Naive thymus-derived CD4-positive, alpha-beta T cell (primary cell): ENCODE measurements at regions not wholly inside any gene's neighbourhood (a gene's known extent, or its start where the extent isn't known, plus 50 kb on each side); places are given as distances from the start of the nearest gene placed in this dataset.
A peak's percentile ranks its signal among the peaks of the same experiment; 100 is the strongest.

ENCODE experiments used
- ATAC-seq: fragments of 150-1000 bp; cut with Tn5 transposase; 2 replicates; pipeline ENCODE4 v1.10.0; 2021; ENCODE audit warnings: mild to moderate bottlenecking, moderate library complexity
- CTCF ChIA-PET: fragments of 350-600 bp; sonication (Branson Sonifier 250); formaldehyde crosslinking; loops from one replicate; lab custom pipeline; 2021; ENCODE audit warnings: antibody characterized with exemption; lab: Charles Lee
- POLR2A ChIA-PET: fragments of 350-600 bp; sonication (Branson Sonifier 250); formaldehyde crosslinking; loops from one replicate; lab custom pipeline; 2021; ENCODE audit warnings: antibody characterized with exemption, inconsistent platforms; lab: Charles Lee
- DNase-seq, 9 donors: peaks; one replicate each; pipeline versions ENCODE4 v3.0.0 to v3.0.0-alpha.2; 2020 to 2022; ENCODE audit warnings: mixed read lengths in 1 of 9
- H3K27ac ChIP-seq: one replicate; pipeline ENCODE4 v1.7.0; 2013; ENCODE audit warnings: mild to moderate bottlenecking, low read depth, low read length, moderate library complexity
- H3K27me3 ChIP-seq, 2 donors: one replicate each; pipeline ENCODE4 v1.7.0; 2013; ENCODE audit warnings: low read length in 2 of 2, mild to moderate bottlenecking in 2 of 2, moderate library complexity in 2 of 2; ENCODE audit not compliant: control insufficient read depth in 2 of 2, insufficient read depth in 2 of 2
- H3K36me3 ChIP-seq, 3 experiments: 1 replicate in 2 of 3; 2 replicates in 1 of 3; pipeline ENCODE4 v1.7.0; 2013; ENCODE audit warnings: low read length in 3 of 3, mild to moderate bottlenecking in 3 of 3, moderate library complexity in 1 of 3; ENCODE audit not compliant: insufficient read depth in 3 of 3, control insufficient read depth in 2 of 3
- H3K4me1 ChIP-seq, 2 donors: one replicate each; pipeline ENCODE4 v1.7.0; 2013; ENCODE audit warnings: low read length in 2 of 2, mild to moderate bottlenecking in 2 of 2, moderate library complexity in 1 of 2; ENCODE audit not compliant: control insufficient read depth in 2 of 2, insufficient read depth in 2 of 2
- H3K4me3 ChIP-seq: 2 replicates; pipeline ENCODE4 v1.7.0; 2013; ENCODE audit warnings: mild to moderate bottlenecking, low read length
- H3K9me3 ChIP-seq, 3 experiments: 1 replicate in 2 of 3; 2 replicates in 1 of 3; pipeline ENCODE4 v1.7.0; 2013; ENCODE audit warnings: low read length in 3 of 3; ENCODE audit not compliant: control insufficient read depth in 2 of 3
- H3K27ac Mint-ChIP-seq, 9 donors: one replicate each; pipeline ENCODE4 v1.8.0; 2020 to 2022; ENCODE audit warnings: mixed read lengths in 9 of 9, mild to moderate bottlenecking in 8 of 9, moderate library complexity in 5 of 9, inconsistent platforms in 2 of 9
- H3K27me3 Mint-ChIP-seq, 5 donors: one replicate each; pipeline ENCODE4 v1.8.0; 2021 to 2022; ENCODE audit warnings: mixed read lengths in 5 of 5, mild to moderate bottlenecking in 1 of 5
- H3K36me3 Mint-ChIP-seq, 5 donors: one replicate each; pipeline ENCODE4 v1.8.0; 2020 to 2022; ENCODE audit warnings: mixed read lengths in 5 of 5, mild to moderate bottlenecking in 3 of 5, inconsistent platforms in 1 of 5
- H3K4me1 Mint-ChIP-seq, 7 donors: one replicate each; pipeline ENCODE4 v1.8.0; 2020 to 2022; ENCODE audit warnings: mixed read lengths in 7 of 7, mild to moderate bottlenecking in 3 of 7, inconsistent platforms in 1 of 7
- H3K4me3 Mint-ChIP-seq, 10 donors: one replicate each; pipeline ENCODE4 v1.8.0; 2020 to 2022; ENCODE audit warnings: mild to moderate bottlenecking in 10 of 10, mixed read lengths in 10 of 10, moderate library complexity in 6 of 10, inconsistent platforms in 2 of 10
- H3K9me3 Mint-ChIP-seq, 11 donors: one replicate each; pipeline ENCODE4 v1.8.0; 2020 to 2022; ENCODE audit warnings: mixed read lengths in 11 of 11, mild to moderate bottlenecking in 4 of 11, inconsistent platforms in 1 of 11, moderate library complexity in 1 of 11
- intact Hi-C, 2 donors: fragments of 100-400 bp; cut with micrococcal nuclease; formaldehyde crosslinking; loops; one replicate each; pipeline ENCODE4 v1.15.1; 2023

DNA sequence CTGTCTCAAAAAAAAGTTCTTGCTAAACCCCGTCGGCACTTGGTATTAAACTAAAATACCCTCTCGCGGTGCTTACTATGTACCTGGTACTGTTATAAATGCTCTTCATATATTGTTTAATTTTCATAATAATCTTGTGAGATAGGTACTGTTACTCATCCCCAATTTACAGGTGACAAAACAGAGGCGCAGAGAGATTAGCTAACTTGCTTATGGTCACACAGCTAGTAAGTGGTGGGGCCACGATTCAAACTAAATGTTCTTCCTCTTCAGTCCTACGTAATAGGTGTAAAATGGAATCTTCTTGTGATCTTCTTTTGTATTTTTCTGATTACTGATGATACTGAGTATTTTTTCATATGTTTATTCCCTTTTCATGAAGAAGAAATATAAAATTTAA lies 51.3 kb downstream of the TET3 start:
- Histone ChIP-seq H3K36me3 (no peaks in the 10 kb centered on the region), H3K27me3 (no peaks in the 10 kb centered on the region), H3K27ac (no peak overlapping the region), H3K9me3 (no peaks in the 10 kb centered on the region), H3K4me1 (peaks cover 49 to 74% of the 10 kb centered on the region in 2 donors), H3K4me3 (no peak overlapping the region)
- peak overlapping the region in 8 of 9 donors; percentile 1 to 80 (median 53) for H3K27ac Mint-ChIP-seq
- ChIA-PET CTCF (interaction anchor here (0.6 to 0.7 kb wide), 4 partner anchors 27 to 1592 kb away, joined by 3 to 5 read pairs (median 4); no protein-coding TSS in a partner anchor), POLR2A (interaction anchor here (1.1 kb wide), 1 partner anchor 10 kb away, joined by 3 read pairs; no protein-coding TSS in a partner anchor)
- H3K27me3 Mint-ChIP-seq, result no peaks in the 10 kb centered on the region
- intact Hi-C loops, result no loop called here
- no peak for ATAC-seq
- H3K4me1 Mint-ChIP-seq, result peaks cover 72 to 93% (median 87%) of the 10 kb centered on the region in 7 donors
- H3K9me3 Mint-ChIP-seq, result peaks cover 0 to 4% (median 0%) of the 10 kb centered on the region in 11 donors
- DNase-seq, result no peak
- H3K36me3 Mint-ChIP-seq, result peaks cover 0 to 8% (median 0%) of the 10 kb centered on the region in 5 donors
- peak overlapping the region in 3 of 10 donors; percentile 48 to 61 (median 49) for H3K4me3 Mint-ChIP-seq

DNA sequence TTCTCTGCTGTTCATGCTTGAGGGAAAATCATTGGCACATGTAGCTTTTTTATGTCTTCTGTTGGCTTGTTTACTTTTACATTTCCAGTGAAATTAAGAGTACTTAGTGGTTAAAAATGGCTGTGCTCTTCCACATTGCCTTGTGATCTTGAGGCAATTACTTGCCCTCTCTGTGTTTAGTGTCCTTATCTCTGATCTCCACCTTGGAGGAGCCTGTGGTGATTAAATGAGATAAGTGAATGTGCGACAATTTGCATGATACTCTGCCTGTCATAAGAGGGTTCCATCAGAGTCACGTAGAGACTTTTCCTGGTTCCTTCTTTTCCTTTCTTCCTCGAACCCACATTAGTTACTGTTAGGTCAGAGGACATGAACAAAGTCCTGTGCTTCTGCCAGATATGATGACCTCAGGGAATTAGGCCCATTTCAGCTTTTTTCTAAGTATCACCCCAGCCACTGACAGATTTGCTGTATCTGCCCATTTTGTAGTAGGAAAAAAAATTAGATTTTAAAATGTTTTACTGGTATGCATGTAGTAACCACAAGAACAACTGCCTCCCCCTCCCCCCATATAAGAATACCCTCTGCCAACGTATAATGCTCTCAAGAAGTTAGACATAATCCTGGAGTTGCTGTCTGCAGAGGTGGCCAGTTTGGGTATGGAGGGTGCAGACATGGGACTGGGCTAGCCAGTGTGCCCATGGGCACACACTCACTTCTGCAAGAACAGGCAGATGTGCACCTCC lies 51.9 kb downstream of the TET3 start:
- H3K4me1 Mint-ChIP-seq, result peaks cover 69 to 93% (median 87%) of the 10 kb centered on the region in 7 donors
- H3K36me3 Mint-ChIP-seq, result peaks cover 0 to 8% (median 0%) of the 10 kb centered on the region in 5 donors
- H3K4me1 ChIP-seq, result peaks cover 46 to 72% of the 10 kb centered on the region in 2 donors
- H3K4me3 Mint-ChIP-seq, result peak overlapping the region in 8 of 10 donors; percentile 18 to 69 (median 44)
- peak overlapping the region; percentile 1 to 80 (median 55) for H3K27ac Mint-ChIP-seq
- no peaks in the 10 kb centered on the region for H3K9me3 ChIP-seq
- ChIA-PET CTCF (no interaction called here), POLR2A (interaction anchor here (1.1 kb wide), 1 partner anchor 10 kb away, joined by 3 read pairs; no protein-coding TSS in a partner anchor)
- DNase-seq (no peak), ATAC-seq (no peak)
- peaks cover 0 to 4% (median 0%) of the 10 kb centered on the region in 11 donors for H3K9me3 Mint-ChIP-seq
- H3K36me3 ChIP-seq, result no peaks in the 10 kb centered on the region
- H3K27ac ChIP-seq, result no peak overlapping the region
- H3K4me3 ChIP-seq, result no peak overlapping the region
- no peaks in the 10 kb centered on the region for H3K27me3 ChIP-seq
- no peaks in the 10 kb centered on the region for H3K27me3 Mint-ChIP-seq
- intact Hi-C loops, result no loop called here

DNA sequence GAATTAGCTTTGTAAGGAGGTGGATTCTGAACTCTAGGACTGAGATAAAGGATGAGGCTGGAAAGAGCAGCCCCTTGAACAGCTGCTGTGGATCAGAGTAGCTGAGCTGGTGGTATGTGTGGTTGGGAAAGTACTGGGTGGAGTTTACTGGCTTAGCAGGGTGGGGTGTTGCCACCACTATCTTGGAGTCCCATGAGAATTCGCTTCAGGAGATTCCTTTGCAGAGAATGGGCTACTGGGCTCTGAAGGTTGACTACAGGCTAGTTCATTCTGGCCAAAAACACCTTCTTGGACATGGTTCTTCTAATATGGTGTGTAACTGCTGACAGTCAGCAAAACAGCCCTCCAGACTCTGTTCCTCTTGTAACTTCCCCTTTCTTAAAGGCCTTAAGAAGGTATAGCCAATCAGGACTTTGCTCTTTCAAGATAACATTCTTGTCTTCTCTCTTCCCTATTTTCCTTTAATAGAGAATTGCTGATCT lies 52.7 kb downstream of the TET3 start:
- no peak for DNase-seq
- Histone ChIP-seq H3K4me3 (no peak overlapping the region), H3K9me3 (no peaks in the 10 kb centered on the region), H3K36me3 (no peaks in the 10 kb centered on the region), H3K27ac (no peak overlapping the region), H3K4me1 (peaks cover 38 to 65% of the 10 kb centered on the region in 2 donors), H3K27me3 (no peaks in the 10 kb centered on the region)
- intact Hi-C loops, result no loop called here
- peak overlapping the region in 8 of 9 donors; percentile 1 to 89 (median 56) for H3K27ac Mint-ChIP-seq
- peaks cover 63 to 93% (median 87%) of the 10 kb centered on the region in 7 donors for H3K4me1 Mint-ChIP-seq
- ChIA-PET POLR2A (interaction anchor here (1.0 kb wide), 1 partner anchor 11 kb away, joined by 3 read pairs; no protein-coding TSS in a partner anchor), CTCF (no interaction called here)
- peak overlapping the region in 7 of 10 donors; percentile 1 to 71 (median 25) for H3K4me3 Mint-ChIP-seq
- peaks cover 0 to 4% (median 0%) of the 10 kb centered on the region in 11 donors for H3K9me3 Mint-ChIP-seq
- H3K27me3 Mint-ChIP-seq, result no peaks in the 10 kb centered on the region
- ATAC-seq, result peak; percentile 82
- peaks cover 0 to 8% (median 0%) of the 10 kb centered on the region in 5 donors for H3K36me3 Mint-ChIP-seq

DNA sequence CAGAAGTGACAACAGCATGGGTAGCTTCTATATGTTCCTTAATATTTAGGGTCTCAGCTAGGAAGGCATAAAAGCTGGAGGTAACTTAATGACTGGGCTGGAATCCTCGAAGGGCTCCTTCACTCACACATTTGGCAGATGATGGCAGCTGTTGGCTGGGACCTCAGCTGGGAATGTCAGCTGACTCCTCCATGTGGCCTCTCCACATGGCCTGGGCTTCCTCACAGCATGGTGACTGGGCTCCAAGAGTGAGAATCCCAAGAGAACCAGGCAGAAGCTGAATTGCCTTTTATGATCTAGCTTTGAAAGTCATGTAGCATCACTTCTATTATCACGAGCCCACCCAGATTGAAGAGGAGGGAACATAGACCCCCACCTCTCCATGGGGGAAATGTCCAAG lies 54.9 kb downstream of the TET3 start:
- H3K27me3 ChIP-seq, result no peaks in the 10 kb centered on the region
- peaks cover 27 to 52% of the 10 kb centered on the region in 2 donors for H3K4me1 ChIP-seq
- Mint-ChIP-seq H3K27me3 (no peaks in the 10 kb centered on the region), H3K4me1 (peaks cover 56 to 86% (median 85%) of the 10 kb centered on the region in 7 donors), H3K9me3 (peaks cover 0 to 4% (median 0%) of the 10 kb centered on the region in 11 donors), H3K36me3 (peaks cover 0 to 8% (median 0%) of the 10 kb centered on the region in 5 donors), H3K27ac (peak overlapping the region in 7 of 9 donors; percentile 1 to 68 (median 40)), H3K4me3 (peak overlapping the region in 3 of 10 donors; percentile 5 to 38 (median 32))
- H3K4me3 ChIP-seq, result no peak overlapping the region
- DNase-seq, result no peak
- no peaks in the 10 kb centered on the region for H3K36me3 ChIP-seq
- H3K27ac ChIP-seq, result no peak overlapping the region
- H3K9me3 ChIP-seq, result no peaks in the 10 kb centered on the region
- ChIA-PET POLR2A (no interaction called here), CTCF (interaction anchor here (1.1 kb wide), 1 partner anchor 40 kb away, joined by 3 read pairs; no protein-coding TSS in a partner anchor)
- intact Hi-C loops, result no loop called here
- no peak for ATAC-seq

DNA sequence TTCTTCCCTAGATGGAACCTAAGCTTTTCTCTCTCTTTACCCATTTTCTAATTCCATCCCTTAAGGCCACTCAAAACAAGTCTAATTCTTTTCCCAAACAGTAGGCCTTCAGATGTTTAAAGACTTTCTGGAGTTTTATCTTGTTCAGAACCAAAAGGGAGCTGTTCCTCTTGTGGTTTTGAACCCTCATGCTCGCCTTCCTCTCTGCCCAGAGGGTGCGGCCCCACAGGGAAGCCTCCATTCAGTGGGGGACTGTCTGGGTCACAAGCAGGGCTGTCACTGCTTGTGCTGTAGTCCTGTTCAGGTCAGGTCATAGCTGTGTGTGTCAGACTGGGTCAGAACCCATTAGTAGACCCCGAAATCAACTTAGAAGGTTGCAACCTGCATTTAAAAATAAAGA lies 56.5 kb downstream of the TET3 start:
- intact Hi-C loops, result no loop called here
- H3K4me1 ChIP-seq, result peaks cover 26 to 49% of the 10 kb centered on the region in 2 donors
- ChIA-PET POLR2A (interaction anchor here (0.8 to 2.1 kb wide), 6 partner anchors 10 to 283 kb away, joined by 3 to 7 read pairs (median 5); no protein-coding TSS in a partner anchor), CTCF (interaction anchor here (1.0 to 1.1 kb wide), 2 partner anchors 8 to 12 kb away, joined by 3 read pairs; no protein-coding TSS in a partner anchor)
- peaks cover 0 to 5% (median 0%) of the 10 kb centered on the region in 3 experiments for H3K36me3 ChIP-seq
- H3K4me3 ChIP-seq, result no peak overlapping the region
- Mint-ChIP-seq H3K27ac (peak overlapping the region in 7 of 9 donors; percentile 32 to 90 (median 76)), H3K4me1 (peaks cover 55 to 91% (median 87%) of the 10 kb centered on the region in 7 donors), H3K27me3 (no peaks in the 10 kb centered on the region), H3K4me3 (peak overlapping the region in 8 of 10 donors; percentile 3 to 66 (median 21)), H3K9me3 (peaks cover 0 to 4% (median 0%) of the 10 kb centered on the region in 11 donors), H3K36me3 (peaks cover 0 to 5% (median 0%) of the 10 kb centered on the region in 5 donors)
- H3K27ac ChIP-seq, result no peak overlapping the region
- ATAC-seq (peak; percentile 44), DNase-seq (no peak)
- H3K27me3 ChIP-seq, result no peaks in the 10 kb centered on the region
- H3K9me3 ChIP-seq, result no peaks in the 10 kb centered on the region

DNA sequence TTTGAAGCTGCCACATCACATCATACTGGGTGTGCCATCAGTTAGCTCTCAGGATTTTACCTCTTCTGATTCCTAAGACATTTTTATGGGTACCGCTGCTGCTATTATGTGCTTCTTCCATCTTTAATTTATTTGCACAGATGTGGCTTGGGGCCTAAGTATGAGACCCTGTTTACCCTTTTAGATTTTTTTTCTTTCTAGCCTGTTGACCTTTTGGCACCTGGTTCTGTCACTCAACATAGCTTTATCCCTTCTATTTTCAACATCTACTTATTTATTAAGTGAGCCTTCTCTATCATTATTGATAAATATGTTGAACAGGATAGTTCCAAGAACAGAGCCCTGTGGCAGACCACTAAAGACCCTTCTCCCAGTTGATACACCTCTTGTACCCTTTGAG lies 57.0 kb downstream of the TET3 start:
- no peak overlapping the region for H3K27ac ChIP-seq
- ChIA-PET CTCF (interaction anchor here (1.0 to 1.1 kb wide), 2 partner anchors 9 to 11 kb away, joined by 3 read pairs; no protein-coding TSS in a partner anchor), POLR2A (interaction anchor here (0.7 to 2.1 kb wide), 5 partner anchors 10 to 16 kb away, joined by 3 to 7 read pairs (median 5); no protein-coding TSS in a partner anchor)
- Mint-ChIP-seq H3K4me3 (peak overlapping the region in 2 of 10 donors; percentile 5 to 14), H3K36me3 (peaks cover 0 to 5% (median 0%) of the 10 kb centered on the region in 5 donors), H3K27me3 (no peaks in the 10 kb centered on the region), H3K4me1 (peaks cover 50 to 86% (median 81%) of the 10 kb centered on the region in 7 donors), H3K27ac (peak overlapping the region in 8 of 9 donors; percentile 32 to 86 (median 58)), H3K9me3 (peaks cover 0 to 4% (median 0%) of the 10 kb centered on the region in 11 donors)
- ATAC-seq (no peak), DNase-seq (no peak)
- H3K9me3 ChIP-seq, result no peaks in the 10 kb centered on the region
- no peaks in the 10 kb centered on the region for H3K27me3 ChIP-seq
- H3K4me3 ChIP-seq, result no peak overlapping the region
- intact Hi-C loops, result no loop called here
- H3K36me3 ChIP-seq, result peaks cover 0 to 11% (median 0%) of the 10 kb centered on the region in 3 experiments
- peaks cover 22 to 44% of the 10 kb centered on the region in 2 donors for H3K4me1 ChIP-seq
